GM12878 (cell line): ENCODE measurements at regions not wholly inside any gene's neighbourhood (a gene's known extent, or its start where the extent isn't known, plus 50 kb on each side); places are given as distances from the start of the nearest gene placed in this dataset.
"Not testable (repeated sequence)": the region's sequence is repeated elsewhere in the genome, so short reads cannot be mapped to it uniquely, and the experiment has no call there.

ENCODE experiments used
- BRCA1 ChIP-seq: IDR thresholded peaks from 2 replicates; pipeline ENCODE4 v1.6.1; 2011; ENCODE audit warnings: low read depth, low read length, improper control_type of control experiment
- CHD1 ChIP-seq: IDR thresholded peaks from 2 replicates; pipeline ENCODE4 v1.6.1; 2012; ENCODE audit warnings: low read depth, low read length, improper control_type of control experiment
- MXI1 ChIP-seq: fragments of 150-350 bp; IDR thresholded peaks from 2 replicates; pipeline ENCODE4 v1.6.1; 2011; ENCODE audit warnings: low read depth, mild to moderate bottlenecking, inconsistent platforms, low read length, improper control_type of control experiment
- POLR2AphosphoS5 ChIP-seq: IDR thresholded peaks from 2 replicates; pipeline ENCODE4 v1.6.1; 2011; ENCODE audit warnings: mild to moderate bottlenecking, low read length, inconsistent platforms
- RAD21 ChIP-seq: IDR thresholded peaks from 2 replicates; pipeline ENCODE4 v1.6.1; 2011; ENCODE audit warnings: mild to moderate bottlenecking, low read depth, low read length, moderate library complexity; ENCODE audit not compliant: insufficient read depth
- SUZ12 ChIP-seq: fragments of 200-600 bp; sonication (generic); IDR thresholded peaks from one replicate; pipeline ENCODE4 v1.6.1; 2018; ENCODE audit warnings: antibody characterized with exemption, mild to moderate bottlenecking; ENCODE audit not compliant: unreplicated experiment
- TAF1 ChIP-seq: IDR thresholded peaks from 2 replicates; pipeline ENCODE4 v1.6.1; 2011; ENCODE audit warnings: mild to moderate bottlenecking, low read depth, low read length, borderline replicate concordance
- TF ChIP-seq, protein P1 (sequence below), 3 experiments: IDR thresholded peaks in 2 of 3; conservative IDR thresholded peaks in 1 of 3; 2 replicates each; pipeline ENCODE4 v1.5.1; 2011; ENCODE audit warnings: low read depth in 3 of 3, low read length in 3 of 3, mild to moderate bottlenecking in 3 of 3, control low read depth in 2 of 3, moderate library complexity in 2 of 3, inconsistent platforms in 1 of 3, mixed read lengths in 1 of 3; ENCODE audit not compliant: control insufficient read depth in 2 of 3, insufficient read depth in 1 of 3; ENCODE audit errors: extremely low read depth in 1 of 3

DNA sequence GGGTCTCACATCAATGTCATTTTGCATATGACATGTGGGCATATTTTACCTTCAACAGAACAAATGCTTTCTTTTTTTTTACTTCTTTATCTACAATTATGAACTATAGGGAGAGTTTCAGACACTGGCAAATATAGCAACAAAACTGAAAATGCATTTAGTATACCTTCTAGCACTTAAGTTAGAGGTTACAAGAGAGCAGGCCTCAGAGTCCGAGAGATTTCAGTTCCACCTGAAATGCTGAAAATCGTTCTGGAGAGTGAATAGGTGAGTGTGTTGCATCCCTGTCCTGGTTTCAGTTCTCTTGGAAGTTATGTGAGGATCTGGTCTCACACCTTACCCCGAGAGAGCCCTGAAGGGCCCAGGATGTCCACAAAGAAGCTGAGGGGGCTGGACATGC, 337.8 kb upstream of the FRG1 start:
- TF ChIP-seq POLR2AphosphoS5, RAD21, TAF1, MXI1, BRCA1, SUZ12, CHD1: not testable (repeated sequence)
- TF ChIP-seq, protein P1, sequence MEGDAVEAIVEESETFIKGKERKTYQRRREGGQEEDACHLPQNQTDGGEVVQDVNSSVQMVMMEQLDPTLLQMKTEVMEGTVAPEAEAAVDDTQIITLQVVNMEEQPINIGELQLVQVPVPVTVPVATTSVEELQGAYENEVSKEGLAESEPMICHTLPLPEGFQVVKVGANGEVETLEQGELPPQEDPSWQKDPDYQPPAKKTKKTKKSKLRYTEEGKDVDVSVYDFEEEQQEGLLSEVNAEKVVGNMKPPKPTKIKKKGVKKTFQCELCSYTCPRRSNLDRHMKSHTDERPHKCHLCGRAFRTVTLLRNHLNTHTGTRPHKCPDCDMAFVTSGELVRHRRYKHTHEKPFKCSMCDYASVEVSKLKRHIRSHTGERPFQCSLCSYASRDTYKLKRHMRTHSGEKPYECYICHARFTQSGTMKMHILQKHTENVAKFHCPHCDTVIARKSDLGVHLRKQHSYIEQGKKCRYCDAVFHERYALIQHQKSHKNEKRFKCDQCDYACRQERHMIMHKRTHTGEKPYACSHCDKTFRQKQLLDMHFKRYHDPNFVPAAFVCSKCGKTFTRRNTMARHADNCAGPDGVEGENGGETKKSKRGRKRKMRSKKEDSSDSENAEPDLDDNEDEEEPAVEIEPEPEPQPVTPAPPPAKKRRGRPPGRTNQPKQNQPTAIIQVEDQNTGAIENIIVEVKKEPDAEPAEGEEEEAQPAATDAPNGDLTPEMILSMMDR (IDR thresholded peaks at IDR 0.05 in 2 of 3, conservative IDR thresholded peaks at IDR 0.05 in 1 of 3; ENCODE audit: control insufficient read depth in 2 of 3, extremely low read depth in 1 of 3, insufficient read depth in 1 of 3, low read depth in 3 of 3, low read length in 3 of 3): not testable (repeated sequence)
